IPS-20b (cell line): ENCODE measurements at regions not wholly inside any gene's neighbourhood (a gene's known extent, or its start where the extent isn't known, plus 50 kb on each side); places are given as distances from the start of the nearest gene placed in this dataset.

Experiments used
- H3K27ac ChIP-seq: one replicate; pipeline ENCODE4 v1.5.1; 2013; ENCODE audit warnings: low read length
- H3K27me3 ChIP-seq: 2 replicates; pipeline ENCODE4 v1.6.1; 2013; ENCODE audit warnings: mild to moderate bottlenecking, low read length, inconsistent platforms; ENCODE audit not compliant: insufficient read depth
- H3K36me3 ChIP-seq: 2 replicates; pipeline ENCODE4 v1.6.1; 2013; ENCODE audit warnings: low read depth, mild to moderate bottlenecking, inconsistent platforms, low read length, moderate library complexity; ENCODE audit not compliant: insufficient read depth
- H3K4me1 ChIP-seq: 2 replicates; pipeline ENCODE4 v1.6.1; 2013; ENCODE audit warnings: mild to moderate bottlenecking, control low read depth, inconsistent platforms, low read length, moderate library complexity; ENCODE audit not compliant: insufficient read depth
- H3K4me3 ChIP-seq: 2 replicates; pipeline ENCODE4 v1.5.1; 2013; ENCODE audit warnings: mild to moderate bottlenecking, low read length, inconsistent platforms
- H3K9ac ChIP-seq: 2 replicates; pipeline ENCODE4 v1.6.1; 2013; ENCODE audit warnings: low read depth, mild to moderate bottlenecking, inconsistent platforms, low read length, moderate library complexity
- H3K9me3 ChIP-seq: 2 replicates; pipeline ENCODE4 v1.6.1; 2013; ENCODE audit warnings: mild to moderate bottlenecking, low read depth, low read length, inconsistent platforms; ENCODE audit not compliant: insufficient read depth

- H3K27ac ChIP-seq = no peak overlapping the region
- H3K9ac ChIP-seq = no peak overlapping the region
- H3K27me3 ChIP-seq = peaks cover 57% of the 10 kb centered on the region
- H3K9me3 ChIP-seq = no peaks in the 10 kb centered on the region
- no peak overlapping the region for H3K4me3 ChIP-seq
- H3K4me1 ChIP-seq = no peaks in the 10 kb centered on the region
- H3K36me3 ChIP-seq = no peaks in the 10 kb centered on the region
Observed at GRCh38 chr12:53817021-53817389, 65.2 kb upstream of the CISTR start.

- Histone ChIP-seq H3K27me3 (peaks cover 66% of the 10 kb centered on the region), H3K9me3 (no peaks in the 10 kb centered on the region), H3K36me3 (no peaks in the 10 kb centered on the region), H3K27ac (no peak overlapping the region), H3K4me3 (no peak overlapping the region), H3K4me1 (no peaks in the 10 kb centered on the region), H3K9ac (no peak overlapping the region)
Observed at GRCh38 chr12:53820514-53821306, 68.9 kb upstream of the CISTR start.

DNA sequence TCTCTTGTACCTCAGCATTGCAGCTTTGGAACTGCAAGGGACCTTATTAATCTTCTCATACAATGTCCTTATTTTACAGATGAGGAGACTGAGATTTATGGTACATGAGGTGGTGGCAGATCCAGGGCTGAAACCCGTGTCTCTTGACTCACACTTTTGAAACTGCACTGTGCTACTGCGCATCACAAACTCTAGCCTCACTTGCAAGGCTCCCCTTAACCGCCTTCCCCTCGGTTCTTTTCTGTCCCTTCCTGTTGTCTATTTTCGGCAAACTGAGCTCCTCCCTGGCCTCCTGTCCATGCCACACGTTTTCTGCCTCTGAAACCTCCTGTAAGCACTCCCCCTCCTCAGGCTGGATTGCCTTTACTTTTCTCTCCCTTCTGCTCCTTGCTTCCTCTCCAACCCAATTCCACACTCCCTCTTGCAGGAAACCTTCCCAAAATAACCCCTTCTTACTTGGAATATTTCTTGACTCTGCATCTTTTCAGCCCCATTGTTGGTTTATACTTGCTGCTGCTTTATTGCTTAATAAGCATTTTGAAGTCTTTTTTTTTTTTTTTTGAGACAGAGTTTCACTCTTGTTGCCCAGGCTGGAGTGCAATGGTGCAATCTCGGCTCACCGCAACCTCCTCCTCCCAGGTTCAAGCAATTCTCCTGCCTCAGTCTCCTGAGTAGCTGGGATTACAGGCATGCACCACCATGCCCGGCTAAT is 72.4 kb upstream of the CISTR start:
- Histone ChIP-seq H3K9me3 (no peaks in the 10 kb centered on the region), H3K9ac (no peak overlapping the region), H3K27me3 (peaks cover 39% of the 10 kb centered on the region), H3K4me3 (no peak overlapping the region), H3K36me3 (no peaks in the 10 kb centered on the region), H3K4me1 (no peaks in the 10 kb centered on the region), H3K27ac (no peak overlapping the region)

DNA sequence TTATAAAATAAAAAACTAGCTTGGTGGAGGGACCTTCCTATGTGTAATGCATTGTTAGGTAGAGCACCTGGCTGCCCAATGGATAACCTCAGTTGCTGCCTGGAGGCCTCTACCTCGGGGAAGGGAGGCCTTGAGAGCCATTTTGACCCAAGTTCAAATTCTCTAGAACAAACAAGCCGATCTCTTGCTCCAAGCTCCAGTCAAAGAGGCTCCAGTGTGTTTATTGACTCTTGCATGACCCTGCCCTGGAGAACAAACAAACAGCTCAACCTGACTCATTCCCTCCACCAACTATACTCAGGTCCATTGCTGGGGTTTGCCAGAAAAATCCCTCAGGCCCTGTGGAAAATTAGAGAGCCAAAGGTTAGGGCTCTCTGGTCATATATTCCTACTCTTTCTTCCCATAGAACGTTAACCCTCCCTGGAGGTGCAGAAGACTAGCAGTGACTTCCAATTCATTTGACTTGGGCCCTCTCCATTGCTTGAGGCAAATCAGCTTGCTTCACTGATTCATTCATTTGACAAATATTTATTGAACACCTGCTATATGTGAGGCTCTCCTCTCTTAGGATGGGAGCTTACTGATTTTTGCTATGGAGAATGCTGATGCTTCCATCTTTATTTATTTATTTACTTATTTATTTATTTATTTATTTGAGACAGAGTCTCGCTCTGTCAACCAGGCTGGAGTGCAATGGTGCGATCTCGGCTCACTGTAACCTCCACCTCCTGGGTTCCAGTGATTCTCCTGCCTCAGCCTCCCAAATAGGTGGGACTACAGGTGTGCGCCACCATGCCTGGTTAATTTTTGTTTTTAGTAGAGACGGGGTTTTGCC is 73.7 kb upstream of the CISTR start:
- no peak overlapping the region for H3K4me3 ChIP-seq
- peaks cover 32% of the 10 kb centered on the region for H3K27me3 ChIP-seq
- H3K9me3 ChIP-seq = no peaks in the 10 kb centered on the region
- H3K9ac ChIP-seq = no peak overlapping the region
- no peak overlapping the region for H3K27ac ChIP-seq
- no peaks in the 10 kb centered on the region for H3K36me3 ChIP-seq
- H3K4me1 ChIP-seq = no peaks in the 10 kb centered on the region

GRCh38 chr12:53827306-53827705 is 75.5 kb upstream of the CISTR start:
- Histone ChIP-seq H3K27ac (no peak overlapping the region), H3K9ac (no peak overlapping the region), H3K27me3 (peaks cover 22% of the 10 kb centered on the region), H3K4me1 (no peaks in the 10 kb centered on the region), H3K36me3 (no peaks in the 10 kb centered on the region), H3K9me3 (no peaks in the 10 kb centered on the region), H3K4me3 (no peak overlapping the region)

DNA sequence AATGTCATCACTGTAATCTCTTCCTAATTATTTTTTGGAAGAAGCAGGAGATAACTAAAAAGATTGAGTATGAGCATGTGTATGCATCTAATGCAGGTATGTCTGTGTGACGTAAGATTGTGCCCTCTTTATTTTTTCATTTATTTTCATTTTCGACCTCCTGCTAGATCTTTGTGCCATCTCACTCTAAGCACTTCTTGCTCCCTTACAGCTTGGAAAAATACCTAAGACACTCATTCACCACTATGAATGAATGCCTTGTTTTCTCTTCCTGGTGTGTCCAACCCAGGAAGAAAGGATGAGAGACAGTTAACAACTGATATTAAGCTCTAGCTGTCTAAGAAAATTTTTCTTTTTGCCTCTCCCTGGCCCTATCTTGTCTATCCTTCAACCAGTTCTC is 76.8 kb upstream of the CISTR start:
- Histone ChIP-seq H3K27ac (no peak overlapping the region), H3K36me3 (no peaks in the 10 kb centered on the region), H3K4me1 (no peaks in the 10 kb centered on the region), H3K27me3 (peaks cover 12% of the 10 kb centered on the region; the same call in 1 of the 2 replicates), H3K9me3 (no peaks in the 10 kb centered on the region), H3K9ac (no peak overlapping the region), H3K4me3 (no peak overlapping the region)

- no peaks in the 10 kb centered on the region for H3K9me3 ChIP-seq
Observed at GRCh38 chr12:53829130-53829819, 77.5 kb upstream of the CISTR start.

GRCh38 chr12:53830631-53831030 is 78.9 kb upstream of the CISTR start:
- Histone ChIP-seq H3K9ac (no peak overlapping the region), H3K9me3 (no peaks in the 10 kb centered on the region), H3K27me3 (peaks cover 6% of the 10 kb centered on the region; the same call in 1 of the 2 replicates), H3K4me1 (no peaks in the 10 kb centered on the region), H3K36me3 (no peaks in the 10 kb centered on the region), H3K27ac (no peak overlapping the region), H3K4me3 (no peak overlapping the region)

More at GRCh38 chr12:53829130-53829819, 77.5 kb upstream of the CISTR start:
- Histone ChIP-seq H3K4me1 (no peaks in the 10 kb centered on the region), H3K4me3 (no peak overlapping the region), H3K36me3 (no peaks in the 10 kb centered on the region), H3K27me3 (peaks cover 6% of the 10 kb centered on the region; the same call in 1 of the 2 replicates), H3K9ac (no peak overlapping the region), H3K27ac (no peak overlapping the region)

DNA sequence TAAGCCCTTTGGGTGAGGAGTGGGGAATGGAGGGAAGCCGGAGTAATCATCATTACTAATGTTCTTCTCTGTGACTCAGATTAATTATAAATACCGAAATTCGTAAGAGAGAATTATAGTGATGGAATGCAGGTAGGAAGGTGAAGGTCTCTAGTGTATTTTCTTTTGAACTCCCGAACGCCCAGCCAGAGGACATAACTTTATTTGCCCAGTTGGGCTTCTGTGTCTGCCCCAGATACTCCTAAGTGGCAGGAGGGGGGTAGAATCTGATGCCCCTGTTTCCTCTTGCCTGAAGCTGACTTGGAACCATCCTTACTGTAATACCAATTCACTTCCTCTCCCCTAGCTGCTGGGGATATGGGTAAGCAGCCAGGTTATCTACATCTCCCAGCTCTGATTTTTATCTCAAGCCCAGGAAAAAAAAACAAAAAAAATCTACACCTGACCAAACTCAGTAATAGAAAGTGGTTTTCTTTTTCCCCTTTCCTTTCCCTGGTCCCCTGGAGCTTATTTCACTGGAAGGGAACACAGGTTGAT is 84.4 kb upstream of the CISTR start:
- Histone ChIP-seq H3K4me3 (no peak overlapping the region), H3K27ac (no peak overlapping the region), H3K27me3 (peaks cover 17% of the 10 kb centered on the region; the same call in 1 of the 2 replicates), H3K9ac (no peak overlapping the region), H3K36me3 (no peaks in the 10 kb centered on the region), H3K9me3 (no peaks in the 10 kb centered on the region), H3K4me1 (no peaks in the 10 kb centered on the region)

- Histone ChIP-seq H3K36me3 (no peaks in the 10 kb centered on the region), H3K4me1 (no peaks in the 10 kb centered on the region), H3K27ac (no peak overlapping the region), H3K9me3 (no peaks in the 10 kb centered on the region), H3K4me3 (no peak overlapping the region), H3K27me3 (peaks cover 23% of the 10 kb centered on the region; the same call in 1 of the 2 replicates), H3K9ac (no peak overlapping the region)
Observed at GRCh38 chr12:53838978-53839377, 87.2 kb upstream of the CISTR start.

DNA sequence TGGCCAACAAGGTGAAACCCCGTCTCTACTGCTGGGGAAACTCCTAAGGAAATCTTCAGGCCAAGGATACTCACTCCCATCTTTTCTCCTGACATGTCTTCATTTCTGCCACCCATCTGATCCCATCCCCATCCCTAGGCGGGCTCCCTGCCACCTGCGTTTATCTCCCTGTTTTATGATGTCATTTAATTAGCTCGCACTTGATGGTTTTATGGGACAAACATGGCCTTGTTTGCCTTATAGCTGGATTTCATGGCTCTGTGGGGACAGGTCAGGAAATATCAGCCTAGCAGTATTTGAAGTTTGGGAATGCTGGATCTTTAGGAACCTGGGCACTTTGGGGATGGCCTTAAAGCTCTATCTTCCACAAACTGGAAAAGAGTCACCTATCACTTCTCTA is 88.5 kb upstream of the CISTR start:
- no peak overlapping the region for H3K27ac ChIP-seq
- H3K4me3 ChIP-seq = no peak overlapping the region
- no peaks in the 10 kb centered on the region for H3K36me3 ChIP-seq
- H3K4me1 ChIP-seq = no peaks in the 10 kb centered on the region
- H3K9me3 ChIP-seq = no peaks in the 10 kb centered on the region
- no peak overlapping the region for H3K9ac ChIP-seq
- H3K27me3 ChIP-seq = peaks cover 28% of the 10 kb centered on the region; the same call in 1 of the 2 replicates
